K562 (cell line): ENCODE measurements at regions not wholly inside any gene's neighbourhood (a gene's known extent, or its start where the extent isn't known, plus 50 kb on each side); places are given as distances from the start of the nearest gene placed in this dataset.
A peak's percentile ranks its signal among the peaks of the same experiment; 100 is the strongest.

Source experiments
- ATAC-seq: fragments of 200-7000 bp; cut with Tn5 transposase; 3 replicates; pipeline ENCODE4 v1.9.1; 2020; ENCODE audit warnings: moderate library complexity
- BruUV-seq: library from RNA; stranded (reverse); fragments of 400-500 nt; replicated peaks from 2 replicates; lab custom pipeline; 2021; lab: Mats Ljungman, UMichigan
- CTCF ChIA-PET: fragments of 300-600 bp; formaldehyde crosslinking; extraction: SDS; loops from one replicate; lab custom pipeline; 2021; ENCODE audit warnings: low intra/inter-chr PET ratio; lab: Yijun Ruan, JAX
- POLR2A ChIA-PET: fragments of 300-600, 350-650 bp; sonication (Branson Sonifier 250); formaldehyde crosslinking; extraction: SDS; loops from one replicate; lab custom pipeline; 2021; ENCODE audit warnings: antibody characterized with exemption, inconsistent platforms; lab: Yijun Ruan, JAX
- DNase-seq, 4 experiments: peaks; one replicate each; pipeline versions ENCODE4 v3.0.0 to v3.0.0-alpha.2; 2011 to 2018; ENCODE audit warnings: low spot score in 3 of 4, mixed read lengths in 3 of 4; ENCODE audit errors: extremely low read depth in 1 of 4
- FAIRE-seq: peaks from 2 replicates; lab custom pipeline; 2011; peaks lifted over from hg19 to GRCh38; lab: Jason Lieb, UNC
- H2AFZ ChIP-seq: 2 replicates; pipeline ENCODE4 v1.6.0; 2011; ENCODE audit warnings: low read depth, low read length, control low read depth, inconsistent platforms
- H3K27ac ChIP-seq: fragments of 200-600 bp; 3 replicates; pipeline ENCODE4 v1.8.0; 2011; ENCODE audit warnings: low read depth, mild to moderate bottlenecking, control low read depth, inconsistent platforms, low read length, moderate library complexity, mixed read lengths; ENCODE audit errors: extremely low read depth
- H3K27me3 ChIP-seq, 2 experiments: fragments of 300-600 bp in 1 of 2; 2 replicates in 1 of 2; 3 replicates in 1 of 2; pipeline versions ENCODE4 v1.6.0 to v1.8.0; 2011; ENCODE audit warnings: inconsistent platforms in 2 of 2, low read length in 2 of 2, mild to moderate bottlenecking in 1 of 2, mixed read lengths in 1 of 2, moderate library complexity in 1 of 2; ENCODE audit not compliant: control insufficient read depth in 2 of 2, insufficient read depth in 2 of 2
- H3K36me3 ChIP-seq: fragments of 300-600 bp; 3 replicates; pipeline ENCODE4 v1.8.0; 2011; ENCODE audit warnings: mild to moderate bottlenecking, low read length, inconsistent platforms; ENCODE audit not compliant: control insufficient read depth, insufficient read depth
- H3K4me1 ChIP-seq, 2 experiments: fragments of 200-600 bp in 1 of 2; replicated peaks in 1 of 2; 2 replicates in 1 of 2; 3 replicates in 1 of 2; pipeline versions ENCODE4 v1.5.1 to v1.8.0; 2011; ENCODE audit warnings: inconsistent platforms in 2 of 2, low read length in 2 of 2, mild to moderate bottlenecking in 1 of 2, mixed read lengths in 1 of 2, moderate library complexity in 1 of 2; ENCODE audit not compliant: control insufficient read depth in 2 of 2, insufficient read depth in 2 of 2
- H3K4me2 ChIP-seq: 2 replicates; pipeline ENCODE4 v1.6.1; 2011; ENCODE audit warnings: low read length, control low read depth, inconsistent platforms, mixed read lengths; ENCODE audit not compliant: insufficient read depth
- H3K4me3 ChIP-seq: fragments of 200-600 bp; sonication (generic), shearing (Covaris generic); 2 replicates; pipeline ENCODE4 v1.5.1; 2016; ENCODE audit warnings: control low read depth, inconsistent platforms
- H3K79me2 ChIP-seq: fragments of 200-600 bp; 3 replicates; pipeline ENCODE4 v1.8.0; 2011; ENCODE audit warnings: low read length, inconsistent platforms; ENCODE audit not compliant: control insufficient read depth, insufficient read depth
- H3K9ac ChIP-seq, 2 experiments: 2 replicates each; pipeline versions ENCODE4 v1.6.0 to v1.6.1; 2011; ENCODE audit warnings: low read depth in 2 of 2, low read length in 2 of 2, control low read depth in 1 of 2, inconsistent platforms in 1 of 2, mild to moderate bottlenecking in 1 of 2, mixed read lengths in 1 of 2; ENCODE audit not compliant: insufficient read depth in 1 of 2
- H3K9me1 ChIP-seq: one replicate; pipeline ENCODE4 v1.6.0; 2011; ENCODE audit warnings: inconsistent platforms, mild to moderate bottlenecking, low read length, moderate library complexity; ENCODE audit not compliant: control insufficient read depth, insufficient read depth
- H3K9me3 ChIP-seq: replicated peaks from 2 replicates; pipeline ENCODE4 v1.5.1; 2011; ENCODE audit warnings: low read depth, low read length, inconsistent platforms; ENCODE audit not compliant: control insufficient read depth, insufficient read depth
- H4K20me1 ChIP-seq: replicated peaks from 2 replicates; pipeline ENCODE4 v1.6.1; 2011; ENCODE audit warnings: low read length, inconsistent platforms, mixed read lengths; ENCODE audit not compliant: control insufficient read depth, insufficient read depth
- CBFA2T2 ChIP-seq: fragments of 450-650 bp; conservative IDR thresholded peaks from 2 replicates; pipeline ENCODE4 v1.6.1; 2017; ENCODE audit warnings: mild to moderate bottlenecking
- FOS ChIP-seq: IDR thresholded peaks from 3 replicates; pipeline ENCODE4 v1.6.1; 2011; ENCODE audit not compliant: insufficient read length; ENCODE audit errors: extremely low read depth
- HOXB6 ChIP-seq: fragments of 250-450 bp; sonication (Bioruptor Pico); IDR thresholded peaks from 2 replicates; pipeline ENCODE4 v1.5.1; 2022; ENCODE audit warnings: mild to moderate bottlenecking, borderline replicate concordance
- JUNB ChIP-seq: fragments of 450-650 bp; formaldehyde crosslinking; conservative IDR thresholded peaks from 2 replicates; pipeline ENCODE4 v1.4.0; 2020; ENCODE audit warnings: mild to moderate bottlenecking
- KLF16 ChIP-seq: IDR thresholded peaks from 2 replicates; pipeline ENCODE4 v1.6.1; 2016; ENCODE audit warnings: antibody characterized with exemption
- MIER1 ChIP-seq: fragments of 450-650 bp; IDR thresholded peaks from 2 replicates; pipeline ENCODE4 v1.6.1; 2016; ENCODE audit warnings: antibody characterized with exemption, mild to moderate bottlenecking, low read depth
- NFYB ChIP-seq: IDR thresholded peaks from 2 replicates; pipeline ENCODE4 v1.6.1; 2011; ENCODE audit warnings: mild to moderate bottlenecking, moderate library complexity; ENCODE audit not compliant: insufficient read length; ENCODE audit errors: extremely low read depth
- PHB2 ChIP-seq: fragments of 450-650 bp; IDR thresholded peaks from 2 replicates; pipeline ENCODE4 v1.6.1; 2017; ENCODE audit warnings: low read depth
- RAD51 ChIP-seq: fragments of 450-650 bp; IDR thresholded peaks from 2 replicates; pipeline ENCODE4 v1.7.1; 2016; ENCODE audit warnings: low read depth, mild to moderate bottlenecking, borderline replicate concordance
- RBM25 ChIP-seq: fragments of 200-400 bp; formaldehyde crosslinking; IDR thresholded peaks from 2 replicates; pipeline ENCODE4 v1.6.1; 2018; ENCODE audit warnings: low read length, low read depth, moderate library complexity; ENCODE audit not compliant: severe bottlenecking
- ZNF239 ChIP-seq: fragments of 250-450 bp; sonication (Bioruptor Pico); IDR thresholded peaks from 2 replicates; pipeline ENCODE4 v1.4.0; 2020; ENCODE audit warnings: mild to moderate bottlenecking
- ZNF24 ChIP-seq: fragments of 450-650 bp; IDR thresholded peaks from 2 replicates; pipeline ENCODE4 v1.6.1; 2016
- WGBS: fragments of 100-300 bp; shearing (Covaris generic); methylation state at CpG from one replicate; pipeline ENCODE4 v1.1.6; 2016; ENCODE audit warnings: low coverage, mixed read lengths; ENCODE audit not compliant: insufficient coverage; ENCODE audit errors: missing lambda C conversion rate; 5-methylcytosine and 5-hydroxymethylcytosine counted together
- in situ Hi-C: fragments of 300-500 bp; cut with MboI; formaldehyde crosslinking; loops from 4 replicates; pipeline ENCODE4 v1.15.0; 2018; ENCODE audit warnings: inconsistent platforms, mixed read lengths
- intact Hi-C: fragments of 100-400 bp; cut with micrococcal nuclease; formaldehyde crosslinking; loops from 2 replicates; pipeline ENCODE4 v1.14.2; 2022
- TF ChIP-seq, protein P1 (sequence below): fragments of 450-650 bp; IDR thresholded peaks from 2 replicates; pipeline ENCODE4 v1.6.1; 2016
- TF ChIP-seq, protein P2 (sequence below): sonication (generic); formaldehyde crosslinking; IDR thresholded peaks from 2 replicates; pipeline ENCODE4 v1.5.0; 2020; ENCODE audit warnings: missing genetic modification reagents
- TF ChIP-seq, protein P3 (sequence below): sonication (generic); formaldehyde crosslinking; IDR thresholded peaks from 2 replicates; pipeline ENCODE4 v1.9.0; 2022; ENCODE audit warnings: mild to moderate bottlenecking, missing genetic modification reagents

DNA sequence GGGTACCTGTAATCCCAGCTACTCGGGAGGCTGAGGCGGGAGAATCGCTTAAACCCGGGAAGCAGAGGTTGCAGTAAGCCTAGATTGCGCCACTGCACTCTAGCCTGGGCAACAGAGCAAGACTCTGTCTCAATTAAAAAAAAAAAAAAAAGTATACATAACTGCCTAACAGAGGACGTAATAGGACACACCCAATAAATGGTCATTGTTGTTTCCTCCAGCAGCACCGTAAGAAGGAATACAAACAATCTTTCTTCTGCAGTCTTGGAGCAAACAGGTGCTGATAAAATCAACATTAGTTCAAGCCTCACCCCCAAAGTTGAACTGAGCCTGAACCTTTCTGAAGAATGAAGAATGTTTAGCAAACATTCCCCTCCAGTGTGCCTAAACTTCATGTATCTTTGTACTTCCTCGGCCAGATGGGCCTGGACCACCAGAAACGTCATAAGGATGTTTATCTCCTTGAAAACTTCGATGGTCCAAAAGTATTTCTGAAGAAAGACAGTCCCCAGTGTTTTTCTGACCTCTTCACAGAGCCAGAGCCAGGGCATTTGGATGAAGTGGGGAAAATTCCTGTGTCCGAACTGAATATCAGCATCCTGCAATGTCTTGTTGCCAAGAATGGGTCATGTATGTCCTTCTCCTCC lies 136.8 kb upstream of the F3 start (continued):
- TF ChIP-seq JUNB (CRISPR knock-in tag) (no peak), HOXB6 (CRISPR knock-in tag) (no peak), KLF16 (no peak), MIER1 (no peak)
- TF ChIP-seq, all 486 proteins: peak for 0

DNA sequence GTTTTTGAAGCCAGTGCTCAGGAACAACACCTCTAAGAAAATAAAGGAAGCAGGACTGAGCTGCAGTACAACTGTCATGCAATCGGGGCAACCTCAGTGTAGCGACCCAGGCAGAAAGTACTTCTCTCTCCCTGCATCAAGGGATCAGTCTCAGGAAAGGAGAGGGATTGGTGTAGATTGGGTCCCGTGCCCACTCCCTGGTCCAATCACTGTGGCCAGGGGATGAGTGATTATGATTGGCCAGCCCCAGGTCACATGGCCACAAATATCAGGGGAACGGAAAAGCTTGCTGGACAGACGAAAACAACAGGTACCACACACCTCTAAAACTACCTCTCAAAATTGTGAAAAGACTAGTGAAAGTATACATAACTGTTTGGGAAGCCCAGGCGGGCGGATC lies 136.2 kb upstream of the F3 start:
- no TSS peak for BruUV-seq
- Histone ChIP-seq H3K27ac (no peak overlapping the region), H3K36me3 (no peaks in the 10 kb centered on the region), H4K20me1 (no peaks in the 10 kb centered on the region), H3K9me1 (no peaks in the 10 kb centered on the region), H2AFZ (peak overlapping the region; percentile 48; the same call in 1 of the 2 replicates), H3K4me3 (no peak overlapping the region), H3K4me1 (no peaks in the 10 kb centered on the region), H3K79me2 (no peaks in the 10 kb centered on the region), H3K9me3 (no peaks in the 10 kb centered on the region), H3K27me3 (peaks cover 0 to 6% of the 10 kb centered on the region in 2 experiments; a peak in 1 of 5 replicates), H3K4me2 (peak overlapping the region; percentile 20; the same call in 1 of the 2 replicates), H3K9ac (no peak overlapping the region)
- ATAC-seq, result peak; percentile 93
- CTCF ChIA-PET, result no interaction called here
- WGBS, result 1% methylated on average over 7 of the region's 7 CpGs
- FAIRE-seq, result no peak
- in situ Hi-C loops (no loop called here), intact Hi-C loops (no loop called here)
- peak; percentile 20 to 69 (median 59) for DNase-seq
- TF ChIP-seq FOS (peak; percentile 46), NFYB (peak; percentile 59), ZNF239 (CRISPR knock-in tag) (no peak), ZNF24 (no peak), PHB2 (no peak), CBFA2T2 (0 out of 2 replicates have a peak, but pooled peaks have one; percentile 16), RBM25 (peak; percentile 8), RAD51 (peak; percentile 85)
- TF ChIP-seq, protein P1, sequence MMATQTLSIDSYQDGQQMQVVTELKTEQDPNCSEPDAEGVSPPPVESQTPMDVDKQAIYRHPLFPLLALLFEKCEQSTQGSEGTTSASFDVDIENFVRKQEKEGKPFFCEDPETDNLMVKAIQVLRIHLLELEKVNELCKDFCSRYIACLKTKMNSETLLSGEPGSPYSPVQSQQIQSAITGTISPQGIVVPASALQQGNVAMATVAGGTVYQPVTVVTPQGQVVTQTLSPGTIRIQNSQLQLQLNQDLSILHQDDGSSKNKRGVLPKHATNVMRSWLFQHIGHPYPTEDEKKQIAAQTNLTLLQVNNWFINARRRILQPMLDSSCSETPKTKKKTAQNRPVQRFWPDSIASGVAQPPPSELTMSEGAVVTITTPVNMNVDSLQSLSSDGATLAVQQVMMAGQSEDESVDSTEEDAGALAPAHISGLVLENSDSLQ, result no peak
- TF ChIP-seq, protein P2, sequence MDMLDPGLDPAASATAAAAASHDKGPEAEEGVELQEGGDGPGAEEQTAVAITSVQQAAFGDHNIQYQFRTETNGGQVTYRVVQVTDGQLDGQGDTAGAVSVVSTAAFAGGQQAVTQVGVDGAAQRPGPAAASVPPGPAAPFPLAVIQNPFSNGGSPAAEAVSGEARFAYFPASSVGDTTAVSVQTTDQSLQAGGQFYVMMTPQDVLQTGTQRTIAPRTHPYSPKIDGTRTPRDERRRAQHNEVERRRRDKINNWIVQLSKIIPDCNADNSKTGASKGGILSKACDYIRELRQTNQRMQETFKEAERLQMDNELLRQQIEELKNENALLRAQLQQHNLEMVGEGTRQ (CRISPR knock-in tag), result peak; percentile 92
- TF ChIP-seq, protein P3, sequence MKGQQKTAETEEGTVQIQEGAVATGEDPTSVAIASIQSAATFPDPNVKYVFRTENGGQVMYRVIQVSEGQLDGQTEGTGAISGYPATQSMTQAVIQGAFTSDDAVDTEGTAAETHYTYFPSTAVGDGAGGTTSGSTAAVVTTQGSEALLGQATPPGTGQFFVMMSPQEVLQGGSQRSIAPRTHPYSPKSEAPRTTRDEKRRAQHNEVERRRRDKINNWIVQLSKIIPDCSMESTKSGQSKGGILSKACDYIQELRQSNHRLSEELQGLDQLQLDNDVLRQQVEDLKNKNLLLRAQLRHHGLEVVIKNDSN (CRISPR knock-in tag), result peak; percentile 91
- POLR2A ChIA-PET, result interaction anchor here (0.7 to 1.2 kb wide), 2 partner anchors 11 to 116 kb away, joined by 3 to 5 read pairs; no protein-coding TSS in a partner anchor
